NCI-H446 treated with DMSO at 0.1 percent for 48 hours (cell line): ENCODE measurements at regions not wholly inside any gene's neighbourhood (a gene's known extent, or its start where the extent isn't known, plus 50 kb on each side); places are given as distances from the start of the nearest gene placed in this dataset.

Experiments
- DNase-seq: peaks from one replicate; lab custom pipeline; 2025; lab: John Stamatoyannopoulos, UW

- no peak for DNase-seq
Measured at GRCh38 chr13:22189176-22190048, 518.5 kb downstream of the FGF9 start.

- DNase-seq, result no peak
Measured at GRCh38 chr13:22193070-22193469, 522.2 kb downstream of the FGF9 start.

- DNase-seq, result peak; percentile 15
Measured at GRCh38 chr13:22194106-22194805, 523.4 kb downstream of the FGF9 start.

- no peak for DNase-seq
Measured at GRCh38 chr13:22195726-22196125, 524.9 kb downstream of the FGF9 start.

- no peak for DNase-seq
Measured at GRCh38 chr13:22196777-22197176, 525.9 kb downstream of the FGF9 start.

- DNase-seq, result no peak
Measured at GRCh38 chr13:22198001-22198400, 527.1 kb downstream of the FGF9 start.

GRCh38 chr13:22198641-22199217, 527.9 kb downstream of the FGF9 start:
- no peak for DNase-seq

GRCh38 chr13:22200440-22200839, 529.6 kb downstream of the FGF9 start:
- no peak for DNase-seq

GRCh38 chr13:22201375-22201925, 530.6 kb downstream of the FGF9 start:
- DNase-seq, result no peak

- no peak for DNase-seq
Measured at GRCh38 chr13:22210134-22210930, 539.5 kb downstream of the FGF9 start.

- DNase-seq, result no peak
Measured at GRCh38 chr13:22211876-22212275, 541.0 kb downstream of the FGF9 start.

GRCh38 chr13:22212576-22212975, 541.7 kb downstream of the FGF9 start:
- no peak for DNase-seq

GRCh38 chr13:22214184-22214583, 543.3 kb downstream of the FGF9 start:
- DNase-seq, result no peak

GRCh38 chr13:22218797-22219196, 547.9 kb downstream of the FGF9 start:
- DNase-seq, result no peak

GRCh38 chr13:22219709-22220108, 548.8 kb downstream of the FGF9 start:
- no peak for DNase-seq

- no peak for DNase-seq
Measured at GRCh38 chr13:22220151-22221135, 549.6 kb downstream of the FGF9 start.

- no peak for DNase-seq
Measured at GRCh38 chr13:22223411-22223810, 552.5 kb downstream of the FGF9 start.

- DNase-seq, result no peak
Measured at GRCh38 chr13:22226086-22226485, 555.2 kb downstream of the FGF9 start.

GRCh38 chr13:22227895-22228294, 557.0 kb downstream of the FGF9 start:
- no peak for DNase-seq

- DNase-seq, result no peak
Measured at GRCh38 chr13:22229916-22230315, 559.0 kb downstream of the FGF9 start.

- DNase-seq, result no peak
Measured at GRCh38 chr13:22232186-22232585, 561.3 kb downstream of the FGF9 start.
